Thymus (tissue), 11 donors: ENCODE measurements at regions not wholly inside any gene's neighbourhood (a gene's known extent, or its start where the extent isn't known, plus 50 kb on each side); places are given as distances from the start of the nearest gene placed in this dataset.
A peak's percentile ranks its signal among the peaks of the same experiment; 100 is the strongest.

Experiments
- DNase-seq, 9 donors: peaks; one replicate each; pipeline ENCODE4 v3.0.0-alpha.2; 2013; ENCODE audit warnings: low spot score in 9 of 9, low read depth in 6 of 9, missing footprints in 1 of 9
- H3K27ac ChIP-seq, 2 donors: one replicate each; pipeline ENCODE4 v1.5.1; 2013; ENCODE audit warnings: control low read depth in 1 of 2, low read depth in 1 of 2, low read length in 1 of 2, mild to moderate bottlenecking in 1 of 2, moderate library complexity in 1 of 2
- H3K27me3 ChIP-seq, 2 donors: one replicate each; pipeline ENCODE4 v1.5.1; 2013; ENCODE audit warnings: low read length in 1 of 2; ENCODE audit not compliant: control insufficient read depth in 2 of 2, insufficient read depth in 1 of 2
- H3K36me3 ChIP-seq, 2 donors: one replicate each; pipeline ENCODE4 v1.5.1; 2013; ENCODE audit warnings: low read length in 1 of 2, mild to moderate bottlenecking in 1 of 2, moderate library complexity in 1 of 2; ENCODE audit not compliant: control insufficient read depth in 2 of 2, insufficient read depth in 2 of 2
- H3K4me1 ChIP-seq, 2 donors: one replicate each; pipeline ENCODE4 v1.5.1; 2013; ENCODE audit warnings: low read length in 2 of 2; ENCODE audit not compliant: control insufficient read depth in 2 of 2, insufficient read depth in 2 of 2
- H3K4me3 ChIP-seq, 2 donors: one replicate each; pipeline ENCODE4 v1.5.1; 2013; ENCODE audit warnings: low read length in 2 of 2, control low read depth in 1 of 2, mild to moderate bottlenecking in 1 of 2
- H3K9me3 ChIP-seq, 2 donors: one replicate each; pipeline ENCODE4 v1.5.1; 2013; ENCODE audit warnings: low read length in 1 of 2, mild to moderate bottlenecking in 1 of 2; ENCODE audit not compliant: control insufficient read depth in 2 of 2, insufficient read depth in 1 of 2
- WGBS: extraction: QIAGEN DNeasy Blood & Tissue Kit; methylation state at CpG from one replicate; pipeline ENCODE4 v1.1.7; 2013; 5-methylcytosine and 5-hydroxymethylcytosine counted together
- donor health status: healthy.

DNA sequence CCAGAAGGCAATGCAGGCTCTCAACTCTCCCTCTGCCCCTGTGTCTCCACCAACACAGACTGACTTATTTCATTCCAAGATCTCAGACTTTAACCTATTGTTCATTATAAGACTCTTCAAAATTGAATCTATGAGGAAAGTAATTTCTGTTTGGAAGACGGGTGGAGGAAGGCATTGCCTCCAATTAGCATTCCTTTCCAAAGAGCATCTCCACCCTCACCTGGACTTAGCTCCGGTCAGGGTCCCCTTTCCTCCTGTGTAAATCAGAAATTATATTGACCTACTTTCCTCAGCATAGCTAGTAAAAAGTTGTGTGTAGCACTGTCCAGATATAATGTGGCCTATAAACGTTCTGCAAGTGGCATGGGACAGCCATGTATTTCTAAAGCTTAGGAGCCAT is 230.4 kb upstream of the ACVR2A start:
- WGBS: 65% methylated on average over 3 of the region's 3 CpGs
- Histone ChIP-seq H3K9me3 (no peaks in the 10 kb centered on the region), H3K4me3 (no peak overlapping the region), H3K36me3 (no peaks in the 10 kb centered on the region), H3K4me1 (no peaks in the 10 kb centered on the region), H3K27ac (no peak overlapping the region), H3K27me3 (no peaks in the 10 kb centered on the region)
- no peak for DNase-seq

DNA sequence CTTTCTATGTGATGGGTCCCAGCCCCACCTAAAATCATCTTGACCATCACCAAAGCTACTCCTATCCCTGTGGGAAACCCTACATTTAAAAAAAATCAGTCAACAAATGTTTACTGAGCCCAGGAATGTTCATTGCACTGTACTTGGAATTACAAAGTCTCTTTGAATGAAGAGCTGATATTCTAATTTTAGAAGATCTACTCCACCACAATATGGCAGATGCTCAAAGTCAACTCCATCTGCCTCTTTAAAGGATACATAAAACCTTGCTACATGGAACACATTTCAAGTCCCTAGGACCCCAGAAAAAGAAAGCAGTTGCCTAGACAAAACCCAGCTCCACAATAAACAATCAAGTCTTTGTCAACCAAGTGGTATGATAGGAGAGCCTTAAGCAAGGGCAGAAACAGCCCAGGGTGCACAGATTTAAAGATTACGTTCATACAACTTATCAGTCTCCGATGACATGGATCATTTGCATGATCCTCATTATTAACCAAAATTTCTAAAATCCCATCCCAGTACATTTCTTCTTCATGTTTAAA is 234.3 kb upstream of the ACVR2A start:
- H3K4me3 ChIP-seq: no peak overlapping the region
- 95% methylated on average over 2 of the region's 2 CpGs for WGBS
- no peaks in the 10 kb centered on the region for H3K9me3 ChIP-seq
- DNase-seq: no peak
- no peaks in the 10 kb centered on the region for H3K27me3 ChIP-seq
- no peaks in the 10 kb centered on the region for H3K4me1 ChIP-seq
- no peak overlapping the region for H3K27ac ChIP-seq
- H3K36me3 ChIP-seq: no peaks in the 10 kb centered on the region

DNA sequence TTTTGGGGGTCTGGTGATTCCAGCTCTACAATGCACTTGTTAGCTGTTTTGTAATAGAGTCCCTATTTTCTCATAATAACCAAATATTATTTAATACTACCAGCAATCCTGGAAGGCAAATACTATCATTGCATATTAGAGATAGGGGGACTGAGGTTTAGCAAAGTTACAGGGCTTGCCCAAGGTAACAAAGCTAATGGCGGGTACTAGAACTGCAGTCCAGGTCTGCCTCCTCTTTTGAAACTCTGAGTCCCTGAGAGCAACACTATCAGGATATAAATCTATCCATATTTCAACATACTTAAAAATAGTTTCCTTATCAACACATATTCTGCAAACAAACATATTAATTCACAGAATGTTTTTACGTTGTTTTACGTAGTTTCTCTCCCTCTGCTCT is 235.5 kb upstream of the ACVR2A start:
- Histone ChIP-seq H3K27ac (no peak overlapping the region), H3K36me3 (no peaks in the 10 kb centered on the region), H3K4me1 (no peaks in the 10 kb centered on the region), H3K9me3 (no peaks in the 10 kb centered on the region), H3K4me3 (no peak overlapping the region), H3K27me3 (no peaks in the 10 kb centered on the region)
- WGBS: 96% methylated on average over 3 of the region's 3 CpGs
- DNase-seq: no peak

DNA sequence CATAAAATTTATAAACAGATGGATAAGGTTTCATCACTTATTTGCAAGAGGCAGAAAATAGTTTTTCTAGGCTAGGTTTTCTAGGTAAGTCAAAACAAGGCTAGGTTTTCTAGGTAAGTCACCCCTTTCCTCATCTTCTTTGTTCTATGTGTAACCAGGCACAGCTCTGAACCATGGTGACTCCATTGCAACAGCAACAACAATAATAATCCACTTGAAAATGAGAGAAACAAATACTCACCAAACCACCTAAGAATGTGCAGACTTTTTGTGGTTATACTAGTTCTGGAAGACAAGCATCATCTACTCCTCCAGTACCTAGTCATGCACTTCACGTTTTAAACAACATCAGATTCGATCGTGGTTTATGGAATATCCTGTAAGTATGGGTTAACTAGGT is 237.4 kb upstream of the ACVR2A start:
- Histone ChIP-seq H3K4me1 (no peaks in the 10 kb centered on the region), H3K27me3 (no peaks in the 10 kb centered on the region), H3K4me3 (no peak overlapping the region), H3K27ac (no peak overlapping the region), H3K36me3 (no peaks in the 10 kb centered on the region), H3K9me3 (no peaks in the 10 kb centered on the region)
- DNase-seq: no peak
- WGBS: 98% methylated on average over 3 of the region's 3 CpGs

DNA sequence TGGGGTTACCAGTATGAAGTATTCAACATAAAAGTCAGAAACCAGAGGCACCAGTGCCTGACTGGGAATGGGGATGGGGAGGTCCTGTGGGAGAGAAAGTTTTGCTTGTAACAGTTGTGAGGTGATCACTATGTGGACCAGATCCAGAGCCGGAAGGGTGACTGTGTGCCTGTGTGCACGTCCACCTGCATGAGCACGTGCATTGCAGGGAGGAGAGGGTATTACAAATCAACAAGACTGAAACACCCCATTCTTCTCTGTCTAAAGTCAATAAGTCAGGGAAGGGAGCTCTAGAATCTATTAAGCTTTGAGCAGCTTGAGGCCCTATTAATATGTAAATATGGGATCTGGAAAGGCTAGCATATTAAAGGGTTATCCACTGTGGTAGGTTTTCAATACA is 241.0 kb upstream of the ACVR2A start:
- H3K36me3 ChIP-seq: no peaks in the 10 kb centered on the region
- 79% methylated on average over 3 of the region's 3 CpGs for whole genome bisulfite sequencing
- no peaks in the 10 kb centered on the region for H3K9me3 ChIP-seq
- no peaks in the 10 kb centered on the region for H3K4me1 ChIP-seq
- H3K4me3 ChIP-seq: no peak overlapping the region
- no peak for DNase-seq
- no peaks in the 10 kb centered on the region for H3K27me3 ChIP-seq
- no peak overlapping the region for H3K27ac ChIP-seq

DNA sequence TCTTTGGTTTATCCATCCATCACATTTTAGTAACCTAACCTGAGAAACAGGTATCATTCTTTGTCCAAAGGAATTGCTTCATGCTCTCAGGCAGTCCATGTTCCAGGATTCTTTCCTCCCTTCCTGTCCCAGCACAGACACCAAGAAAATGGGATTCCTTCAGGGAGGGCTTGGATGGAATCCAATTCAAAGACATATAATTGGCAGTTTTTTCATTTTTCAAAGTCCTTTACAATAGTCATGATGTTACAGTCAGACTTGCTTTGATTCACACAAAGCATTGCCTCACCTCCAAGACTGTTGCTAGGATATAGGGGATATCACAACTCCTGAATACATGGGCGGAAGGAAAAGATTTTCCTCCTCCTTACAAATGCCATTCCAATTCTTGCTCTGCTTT is 241.4 kb upstream of the ACVR2A start:
- H3K4me1 ChIP-seq: no peaks in the 10 kb centered on the region
- H3K9me3 ChIP-seq: no peaks in the 10 kb centered on the region
- 91% methylated on average over 1 of the region's 1 CpG for WGBS
- no peak overlapping the region for H3K27ac ChIP-seq
- H3K27me3 ChIP-seq: no peaks in the 10 kb centered on the region
- H3K4me3 ChIP-seq: no peak overlapping the region
- DNase-seq: no peak
- H3K36me3 ChIP-seq: no peaks in the 10 kb centered on the region

GRCh38 chr2:147600646-147601045 is 244.2 kb upstream of the ACVR2A start:
- WGBS: 80% methylated on average over 5 of the region's 5 CpGs
- no peaks in the 10 kb centered on the region for H3K9me3 ChIP-seq

DNA sequence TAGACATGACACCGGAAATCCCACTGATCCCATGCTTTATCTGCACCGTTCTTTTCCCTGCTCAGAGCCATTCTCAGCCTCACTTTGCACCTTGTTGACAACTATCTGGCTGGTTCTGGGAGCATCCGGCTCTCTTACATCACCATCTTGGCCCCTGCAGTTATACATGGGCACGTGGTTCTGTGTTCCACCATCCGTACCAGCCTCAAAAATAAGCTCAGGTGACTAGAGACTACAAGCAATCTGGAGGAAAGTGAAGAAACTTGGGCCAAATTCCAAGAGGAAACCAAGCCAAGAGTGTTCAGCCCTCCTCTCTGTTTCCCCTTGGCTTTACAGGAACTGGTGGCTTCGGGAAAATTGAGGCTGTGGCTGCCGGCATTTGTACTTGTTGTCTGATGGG is 244.6 kb upstream of the ACVR2A start:
- peak in 1 of 9 donors; percentile 7 for DNase-seq
- Histone ChIP-seq H3K27me3 (no peaks in the 10 kb centered on the region), H3K27ac (no peak overlapping the region), H3K9me3 (no peaks in the 10 kb centered on the region), H3K4me1 (no peaks in the 10 kb centered on the region), H3K36me3 (no peaks in the 10 kb centered on the region), H3K4me3 (no peak overlapping the region)
- WGBS: 93% methylated on average over 7 of the region's 7 CpGs

More at GRCh38 chr2:147600646-147601045, 244.2 kb upstream of the ACVR2A start:
- no peaks in the 10 kb centered on the region for H3K36me3 ChIP-seq
- no peak overlapping the region for H3K4me3 ChIP-seq
- no peaks in the 10 kb centered on the region for H3K4me1 ChIP-seq
- no peak for DNase-seq
- H3K27me3 ChIP-seq: no peaks in the 10 kb centered on the region
- H3K27ac ChIP-seq: no peak overlapping the region

GRCh38 chr2:147595200-147595599 is 249.6 kb upstream of the ACVR2A start:
- 97% methylated on average over 4 of the region's 4 CpGs for WGBS
- Histone ChIP-seq H3K4me1 (no peaks in the 10 kb centered on the region), H3K27ac (no peak overlapping the region), H3K4me3 (no peak overlapping the region), H3K27me3 (no peaks in the 10 kb centered on the region), H3K36me3 (no peaks in the 10 kb centered on the region), H3K9me3 (peaks cover 0 to 4% of the 10 kb centered on the region in 2 donors)
- DNase-seq: no peak

DNA sequence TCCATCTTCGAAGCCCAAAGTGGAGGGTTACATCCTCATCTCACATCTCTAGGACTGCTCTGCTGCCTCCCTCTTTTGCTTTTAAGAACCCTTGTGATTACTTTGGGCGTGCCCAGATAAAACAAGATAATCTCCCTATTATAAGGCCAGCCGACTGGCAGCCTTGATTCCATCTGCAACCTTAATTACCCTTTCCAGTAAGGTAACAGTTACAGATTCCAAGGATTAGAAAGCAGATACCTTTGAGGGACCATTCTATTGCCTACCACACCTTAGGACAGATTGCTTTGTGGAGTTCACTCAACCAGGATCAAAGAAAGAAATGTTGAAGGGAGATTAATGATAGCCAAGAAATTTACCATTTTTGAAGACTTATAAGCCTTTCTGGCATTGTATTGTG is 250.8 kb upstream of the ACVR2A start:
- H3K27me3 ChIP-seq: no peaks in the 10 kb centered on the region
- peaks cover 0 to 4% of the 10 kb centered on the region in 2 donors for H3K9me3 ChIP-seq
- WGBS: 90% methylated on average over 3 of the region's 3 CpGs
- H3K36me3 ChIP-seq: no peaks in the 10 kb centered on the region
- no peaks in the 10 kb centered on the region for H3K4me1 ChIP-seq
- no peak overlapping the region for H3K4me3 ChIP-seq
- H3K27ac ChIP-seq: no peak overlapping the region
- DNase-seq: no peak
